Liver (tissue), 8 donors: ENCODE measurements at regions not wholly inside any gene's neighbourhood (a gene's known extent, or its start where the extent isn't known, plus 50 kb on each side); places are given as distances from the start of the nearest gene placed in this dataset.

Experiments
- DNase-seq: peaks from one replicate; pipeline ENCODE4 v3.0.0-alpha.2; 2017; ENCODE audit warnings: low spot score
- H3K27ac ChIP-seq, 2 donors: one replicate each; pipeline ENCODE4 v1.7.0; 2013; ENCODE audit warnings: inconsistent platforms in 2 of 2, low read length in 2 of 2, control low read depth in 1 of 2, low read depth in 1 of 2, mild to moderate bottlenecking in 1 of 2
- H3K27me3 ChIP-seq, 4 donors: one replicate each; pipeline versions ENCODE4 v1.6.1 to v1.7.0; 2013; ENCODE audit warnings: low read length in 3 of 4, inconsistent platforms in 1 of 4, mild to moderate bottlenecking in 1 of 4, moderate library complexity in 1 of 4; ENCODE audit not compliant: control insufficient read depth in 4 of 4, insufficient read depth in 4 of 4
- H3K36me3 ChIP-seq, 4 donors: one replicate each; pipeline versions ENCODE4 v1.6.1 to v1.7.0; 2013; ENCODE audit warnings: low read length in 3 of 4, mild to moderate bottlenecking in 3 of 4, low read depth in 1 of 4, moderate library complexity in 1 of 4; ENCODE audit not compliant: control insufficient read depth in 4 of 4, insufficient read depth in 3 of 4
- H3K4me1 ChIP-seq, 4 donors: one replicate each; pipeline versions ENCODE4 v1.6.1 to v1.7.0; 2013; ENCODE audit warnings: low read length in 3 of 4, mild to moderate bottlenecking in 3 of 4, moderate library complexity in 1 of 4; ENCODE audit not compliant: control insufficient read depth in 4 of 4, insufficient read depth in 4 of 4
- H3K4me3 ChIP-seq, 3 donors: one replicate each; pipeline versions ENCODE4 v1.6.1 to v1.7.0; 2013; ENCODE audit warnings: low read length in 3 of 3, control low read depth in 1 of 3, low read depth in 1 of 3, mild to moderate bottlenecking in 1 of 3
- H3K9ac ChIP-seq, 2 donors: one replicate each; pipeline ENCODE4 v1.7.0; 2013; ENCODE audit warnings: low read length in 2 of 2, mild to moderate bottlenecking in 2 of 2, moderate library complexity in 2 of 2, control low read depth in 1 of 2, low read depth in 1 of 2
- H3K9me3 ChIP-seq, 4 donors: one replicate each; pipeline versions ENCODE4 v1.6.1 to v1.7.0; 2013; ENCODE audit warnings: low read length in 3 of 4; ENCODE audit not compliant: control insufficient read depth in 4 of 4
- EGR1 ChIP-seq, 2 donors: IDR thresholded peaks; 2 replicates each; pipeline ENCODE4 v1.6.1; 2016 to 2018; ENCODE audit warnings: antibody characterized with exemption in 2 of 2, low read depth in 2 of 2
- FOXA2 ChIP-seq: IDR thresholded peaks from 2 replicates; pipeline ENCODE4 v1.6.1; 2016; ENCODE audit warnings: antibody characterized with exemption
- GABPA ChIP-seq, 2 donors: IDR thresholded peaks in 1 of 2; conservative IDR thresholded peaks in 1 of 2; 2 replicates each; pipeline ENCODE4 v1.6.1; 2016; ENCODE audit warnings: antibody characterized with exemption in 2 of 2, mild to moderate bottlenecking in 1 of 2, moderate library complexity in 1 of 2
- HNF4A ChIP-seq, 2 donors: conservative IDR thresholded peaks; 2 replicates each; pipeline ENCODE4 v1.6.1; 2016; ENCODE audit warnings: antibody characterized with exemption in 2 of 2, mild to moderate bottlenecking in 2 of 2
- HNF4G ChIP-seq: IDR thresholded peaks from 2 replicates; pipeline ENCODE4 v1.6.1; 2016; ENCODE audit warnings: antibody characterized with exemption
- RAD21 ChIP-seq, 2 donors: IDR thresholded peaks; 2 replicates each; pipeline ENCODE4 v1.6.1; 2016; ENCODE audit warnings: antibody characterized with exemption in 2 of 2, mild to moderate bottlenecking in 2 of 2
- RXRA ChIP-seq, 2 donors: IDR thresholded peaks; 2 replicates each; pipeline ENCODE4 v1.6.1; 2017 to 2018; ENCODE audit warnings: antibody characterized with exemption in 2 of 2, mild to moderate bottlenecking in 1 of 2
- TAF1 ChIP-seq: conservative IDR thresholded peaks from 2 replicates; pipeline ENCODE4 v1.6.1; 2016; ENCODE audit warnings: antibody characterized with exemption, mild to moderate bottlenecking
- WGBS: extraction: QIAGEN DNeasy Blood & Tissue Kit; methylation state at CpG from one replicate; pipeline ENCODE4 v1.1.7; 2013; 5-methylcytosine and 5-hydroxymethylcytosine counted together
- TF ChIP-seq, protein P1 (sequence below): IDR thresholded peaks from 2 replicates; pipeline ENCODE4 v1.6.1; 2016; ENCODE audit warnings: antibody characterized with exemption
- TF ChIP-seq, protein P2 (sequence below): fragments of 150-350 bp; IDR thresholded peaks from 2 replicates; pipeline ENCODE4 v1.5.1; 2017; ENCODE audit warnings: improper control_type of control experiment, low read depth, low read length; ENCODE audit not compliant: missing input control
- TF ChIP-seq, protein P3 (sequence below): IDR thresholded peaks from 2 replicates; pipeline ENCODE4 v1.6.1; 2016; ENCODE audit warnings: antibody characterized with exemption, mild to moderate bottlenecking
- TF ChIP-seq, protein P4 (sequence below): IDR thresholded peaks from 2 replicates; pipeline ENCODE4 v1.6.1; 2016; ENCODE audit warnings: antibody characterized with exemption
- donor health status: healthy.
- donor health status: healthy.
- donor health status: healthy.
- donor health status: healthy.
- donor health status: healthy.

DNA sequence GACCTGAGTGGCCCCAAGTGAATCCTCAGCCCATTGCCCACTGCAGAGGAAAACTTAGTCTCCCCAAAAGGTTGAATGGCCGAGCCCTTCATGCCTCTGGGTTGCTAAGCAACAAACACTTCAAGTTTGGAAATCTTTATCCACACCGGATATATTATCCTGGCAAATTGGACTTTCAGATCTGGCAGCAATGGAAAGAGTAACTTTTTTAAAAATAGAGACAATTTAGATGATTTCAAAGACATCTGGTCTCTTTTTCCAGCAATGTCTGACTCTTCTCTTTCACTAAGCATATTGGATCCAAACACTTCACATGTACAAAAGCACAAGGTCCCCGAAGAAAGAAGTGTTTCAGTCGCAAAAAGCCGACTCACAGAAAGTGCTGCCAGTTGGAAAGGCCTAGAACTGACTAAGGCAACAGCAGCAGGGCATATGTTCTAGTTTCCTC is 505.3 kb downstream of the SOX6 start:
- H3K9ac ChIP-seq, result no peak overlapping the region
- H3K27me3 ChIP-seq, result no peaks in the 10 kb centered on the region
- H3K27ac ChIP-seq, result peak overlapping the region in 1 of 2 donors; percentile 33
- no peaks in the 10 kb centered on the region for H3K4me1 ChIP-seq
- 80% methylated on average over 5 of the region's 5 CpGs for WGBS
- H3K9me3 ChIP-seq, result no peaks in the 10 kb centered on the region
- no peak overlapping the region for H3K4me3 ChIP-seq
- H3K36me3 ChIP-seq, result no peaks in the 10 kb centered on the region
- no peak for DNase-seq
- TF ChIP-seq RXRA (IDR thresholded peaks at IDR 0.05) (no peak), HNF4A (conservative IDR thresholded peaks at IDR 0.05) (no peak), FOXA2 (no peak), EGR1 (IDR thresholded peaks at IDR 0.05; ENCODE audit: low read depth in 2 of 2) (no peak), TAF1 (no peak), GABPA (IDR thresholded peaks at IDR 0.05 in 1 of 2, conservative IDR thresholded peaks at IDR 0.05 in 1 of 2) (no peak), HNF4G (no peak), RAD21 (IDR thresholded peaks at IDR 0.05) (no peak)
- TF ChIP-seq, protein P1, sequence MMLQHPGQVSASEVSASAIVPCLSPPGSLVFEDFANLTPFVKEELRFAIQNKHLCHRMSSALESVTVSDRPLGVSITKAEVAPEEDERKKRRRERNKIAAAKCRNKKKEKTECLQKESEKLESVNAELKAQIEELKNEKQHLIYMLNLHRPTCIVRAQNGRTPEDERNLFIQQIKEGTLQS, result no peak
- TF ChIP-seq, protein P2, sequence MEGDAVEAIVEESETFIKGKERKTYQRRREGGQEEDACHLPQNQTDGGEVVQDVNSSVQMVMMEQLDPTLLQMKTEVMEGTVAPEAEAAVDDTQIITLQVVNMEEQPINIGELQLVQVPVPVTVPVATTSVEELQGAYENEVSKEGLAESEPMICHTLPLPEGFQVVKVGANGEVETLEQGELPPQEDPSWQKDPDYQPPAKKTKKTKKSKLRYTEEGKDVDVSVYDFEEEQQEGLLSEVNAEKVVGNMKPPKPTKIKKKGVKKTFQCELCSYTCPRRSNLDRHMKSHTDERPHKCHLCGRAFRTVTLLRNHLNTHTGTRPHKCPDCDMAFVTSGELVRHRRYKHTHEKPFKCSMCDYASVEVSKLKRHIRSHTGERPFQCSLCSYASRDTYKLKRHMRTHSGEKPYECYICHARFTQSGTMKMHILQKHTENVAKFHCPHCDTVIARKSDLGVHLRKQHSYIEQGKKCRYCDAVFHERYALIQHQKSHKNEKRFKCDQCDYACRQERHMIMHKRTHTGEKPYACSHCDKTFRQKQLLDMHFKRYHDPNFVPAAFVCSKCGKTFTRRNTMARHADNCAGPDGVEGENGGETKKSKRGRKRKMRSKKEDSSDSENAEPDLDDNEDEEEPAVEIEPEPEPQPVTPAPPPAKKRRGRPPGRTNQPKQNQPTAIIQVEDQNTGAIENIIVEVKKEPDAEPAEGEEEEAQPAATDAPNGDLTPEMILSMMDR, result no peak
- TF ChIP-seq, protein P3, sequence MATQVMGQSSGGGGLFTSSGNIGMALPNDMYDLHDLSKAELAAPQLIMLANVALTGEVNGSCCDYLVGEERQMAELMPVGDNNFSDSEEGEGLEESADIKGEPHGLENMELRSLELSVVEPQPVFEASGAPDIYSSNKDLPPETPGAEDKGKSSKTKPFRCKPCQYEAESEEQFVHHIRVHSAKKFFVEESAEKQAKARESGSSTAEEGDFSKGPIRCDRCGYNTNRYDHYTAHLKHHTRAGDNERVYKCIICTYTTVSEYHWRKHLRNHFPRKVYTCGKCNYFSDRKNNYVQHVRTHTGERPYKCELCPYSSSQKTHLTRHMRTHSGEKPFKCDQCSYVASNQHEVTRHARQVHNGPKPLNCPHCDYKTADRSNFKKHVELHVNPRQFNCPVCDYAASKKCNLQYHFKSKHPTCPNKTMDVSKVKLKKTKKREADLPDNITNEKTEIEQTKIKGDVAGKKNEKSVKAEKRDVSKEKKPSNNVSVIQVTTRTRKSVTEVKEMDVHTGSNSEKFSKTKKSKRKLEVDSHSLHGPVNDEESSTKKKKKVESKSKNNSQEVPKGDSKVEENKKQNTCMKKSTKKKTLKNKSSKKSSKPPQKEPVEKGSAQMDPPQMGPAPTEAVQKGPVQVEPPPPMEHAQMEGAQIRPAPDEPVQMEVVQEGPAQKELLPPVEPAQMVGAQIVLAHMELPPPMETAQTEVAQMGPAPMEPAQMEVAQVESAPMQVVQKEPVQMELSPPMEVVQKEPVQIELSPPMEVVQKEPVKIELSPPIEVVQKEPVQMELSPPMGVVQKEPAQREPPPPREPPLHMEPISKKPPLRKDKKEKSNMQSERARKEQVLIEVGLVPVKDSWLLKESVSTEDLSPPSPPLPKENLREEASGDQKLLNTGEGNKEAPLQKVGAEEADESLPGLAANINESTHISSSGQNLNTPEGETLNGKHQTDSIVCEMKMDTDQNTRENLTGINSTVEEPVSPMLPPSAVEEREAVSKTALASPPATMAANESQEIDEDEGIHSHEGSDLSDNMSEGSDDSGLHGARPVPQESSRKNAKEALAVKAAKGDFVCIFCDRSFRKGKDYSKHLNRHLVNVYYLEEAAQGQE, result no peak
- TF ChIP-seq, protein P4, sequence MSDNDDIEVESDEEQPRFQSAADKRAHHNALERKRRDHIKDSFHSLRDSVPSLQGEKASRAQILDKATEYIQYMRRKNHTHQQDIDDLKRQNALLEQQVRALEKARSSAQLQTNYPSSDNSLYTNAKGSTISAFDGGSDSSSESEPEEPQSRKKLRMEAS, result no peak

DNA sequence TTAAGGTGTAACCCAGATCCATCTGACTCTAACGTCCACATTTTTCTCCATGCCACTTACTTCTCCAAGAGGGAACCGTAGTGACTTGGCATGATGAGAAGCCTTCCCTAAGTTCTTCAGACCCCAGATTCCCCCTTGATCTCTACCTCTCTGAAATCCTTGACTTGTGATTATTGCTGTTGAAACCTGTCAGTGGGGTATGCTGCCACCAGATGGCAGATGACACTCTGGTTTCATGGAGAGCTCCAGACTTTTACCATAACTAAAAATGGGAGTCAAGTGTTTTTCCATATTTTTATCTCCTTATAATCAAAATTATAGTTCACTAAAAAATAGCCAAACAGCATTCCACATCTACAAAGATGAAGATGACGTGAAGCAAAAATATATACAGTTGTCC is 504.2 kb downstream of the SOX6 start:
- H3K36me3 ChIP-seq, result no peaks in the 10 kb centered on the region
- H3K27ac ChIP-seq, result no peak overlapping the region
- H3K27me3 ChIP-seq, result no peaks in the 10 kb centered on the region
- H3K4me1 ChIP-seq, result no peaks in the 10 kb centered on the region
- WGBS, result 47% methylated on average over 3 of the region's 3 CpGs
- H3K9me3 ChIP-seq, result no peaks in the 10 kb centered on the region
- H3K9ac ChIP-seq, result no peak overlapping the region
- no peak overlapping the region for H3K4me3 ChIP-seq
- TF ChIP-seq, protein P4, result no peak
- TF ChIP-seq, protein P2, result peak; percentile 63
- TF ChIP-seq RAD21 (IDR thresholded peaks at IDR 0.05), result peak; percentile 84 to 89
- no peak for DNase-seq
